B cell (primary cell): ENCODE measurements at regions not wholly inside any gene's neighbourhood (a gene's known extent, or its start where the extent isn't known, plus 50 kb on each side); places are given as distances from the start of the nearest gene placed in this dataset.

Experiments used
- EZH2 ChIP-seq: IDR thresholded peaks from 2 replicates; pipeline ENCODE4 v1.6.1; 2012; ENCODE audit warnings: borderline replicate concordance, low read depth, mild to moderate bottlenecking, moderate library complexity, low read length; ENCODE audit not compliant: insufficient read depth, poor library complexity, severe bottlenecking
- TF ChIP-seq, protein P1 (sequence below): fragments of 200-600 bp; IDR thresholded peaks from one replicate; pipeline ENCODE4 v1.8.0; 2022; ENCODE audit warnings: antibody characterized with exemption, mild to moderate bottlenecking

DNA sequence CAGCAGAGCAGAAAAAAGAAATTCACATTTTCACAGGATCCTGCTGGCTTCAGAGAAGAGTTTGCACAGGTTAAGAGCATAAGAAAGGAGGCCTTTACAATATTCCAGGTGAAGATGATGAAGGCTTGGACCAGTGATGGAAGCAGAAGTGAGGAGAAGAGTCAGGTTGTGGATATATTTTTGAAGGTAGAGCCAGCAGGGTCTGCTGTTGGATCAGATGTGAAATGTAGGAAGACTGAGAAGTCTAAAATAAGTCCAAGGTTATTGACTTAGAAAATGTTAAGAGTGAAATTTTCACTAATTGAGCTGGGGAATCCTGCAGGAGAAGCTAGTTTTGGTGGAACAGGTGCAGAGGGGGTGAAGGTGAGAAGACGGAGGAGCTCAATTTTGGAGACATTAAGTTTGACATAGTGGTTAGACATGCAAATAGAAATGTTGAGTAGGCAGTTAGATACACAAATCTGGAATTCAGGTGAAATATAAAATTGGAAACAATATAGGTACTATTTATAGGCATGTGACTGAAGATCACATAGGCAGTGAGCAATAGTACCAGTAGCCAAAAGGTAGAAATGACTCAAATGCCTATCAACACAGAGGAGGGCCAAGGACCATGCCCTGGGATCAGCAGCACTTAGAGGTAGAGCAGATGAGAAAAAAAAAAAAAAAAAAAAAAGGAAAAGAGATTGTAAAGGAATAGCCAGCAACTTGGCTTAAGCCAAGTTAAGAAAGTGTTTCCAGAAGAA lies 252.0 kb downstream of the AASDHPPT start:
- TF ChIP-seq, protein P1, sequence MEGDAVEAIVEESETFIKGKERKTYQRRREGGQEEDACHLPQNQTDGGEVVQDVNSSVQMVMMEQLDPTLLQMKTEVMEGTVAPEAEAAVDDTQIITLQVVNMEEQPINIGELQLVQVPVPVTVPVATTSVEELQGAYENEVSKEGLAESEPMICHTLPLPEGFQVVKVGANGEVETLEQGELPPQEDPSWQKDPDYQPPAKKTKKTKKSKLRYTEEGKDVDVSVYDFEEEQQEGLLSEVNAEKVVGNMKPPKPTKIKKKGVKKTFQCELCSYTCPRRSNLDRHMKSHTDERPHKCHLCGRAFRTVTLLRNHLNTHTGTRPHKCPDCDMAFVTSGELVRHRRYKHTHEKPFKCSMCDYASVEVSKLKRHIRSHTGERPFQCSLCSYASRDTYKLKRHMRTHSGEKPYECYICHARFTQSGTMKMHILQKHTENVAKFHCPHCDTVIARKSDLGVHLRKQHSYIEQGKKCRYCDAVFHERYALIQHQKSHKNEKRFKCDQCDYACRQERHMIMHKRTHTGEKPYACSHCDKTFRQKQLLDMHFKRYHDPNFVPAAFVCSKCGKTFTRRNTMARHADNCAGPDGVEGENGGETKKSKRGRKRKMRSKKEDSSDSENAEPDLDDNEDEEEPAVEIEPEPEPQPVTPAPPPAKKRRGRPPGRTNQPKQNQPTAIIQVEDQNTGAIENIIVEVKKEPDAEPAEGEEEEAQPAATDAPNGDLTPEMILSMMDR = no peak
- no peak for TF ChIP-seq EZH2
